MM.1S (cell line): ENCODE measurements at regions not wholly inside any gene's neighbourhood (a gene's known extent, or its start where the extent isn't known, plus 50 kb on each side); places are given as distances from the start of the nearest gene placed in this dataset.

ENCODE experiments used
- EZH2 ChIP-seq: fragments of 300-600 bp; sonication (generic); optimal IDR thresholded peaks from 2 replicates; pipeline ENCODE3; 2017; ENCODE audit warnings: low read depth, mild to moderate bottlenecking, antibody characterized with exemption, low read length, mixed read lengths
- EZH2phosphoT487 ChIP-seq: fragments of 300-600 bp; sonication (generic); IDR thresholded peaks from 2 replicates; pipeline ENCODE4 v1.6.1; 2018; ENCODE audit warnings: antibody characterized with exemption, low read length
- TF ChIP-seq, protein P1 (sequence below): fragments of 300-600 bp; sonication (generic); IDR thresholded peaks from 2 replicates; pipeline ENCODE4 v1.5.1; 2016; ENCODE audit warnings: antibody characterized with exemption, low read length, mixed read lengths

GRCh38 chr3:10655105-10655504, 149.7 kb upstream of the ATP2B2 start:
- TF ChIP-seq, protein P1, sequence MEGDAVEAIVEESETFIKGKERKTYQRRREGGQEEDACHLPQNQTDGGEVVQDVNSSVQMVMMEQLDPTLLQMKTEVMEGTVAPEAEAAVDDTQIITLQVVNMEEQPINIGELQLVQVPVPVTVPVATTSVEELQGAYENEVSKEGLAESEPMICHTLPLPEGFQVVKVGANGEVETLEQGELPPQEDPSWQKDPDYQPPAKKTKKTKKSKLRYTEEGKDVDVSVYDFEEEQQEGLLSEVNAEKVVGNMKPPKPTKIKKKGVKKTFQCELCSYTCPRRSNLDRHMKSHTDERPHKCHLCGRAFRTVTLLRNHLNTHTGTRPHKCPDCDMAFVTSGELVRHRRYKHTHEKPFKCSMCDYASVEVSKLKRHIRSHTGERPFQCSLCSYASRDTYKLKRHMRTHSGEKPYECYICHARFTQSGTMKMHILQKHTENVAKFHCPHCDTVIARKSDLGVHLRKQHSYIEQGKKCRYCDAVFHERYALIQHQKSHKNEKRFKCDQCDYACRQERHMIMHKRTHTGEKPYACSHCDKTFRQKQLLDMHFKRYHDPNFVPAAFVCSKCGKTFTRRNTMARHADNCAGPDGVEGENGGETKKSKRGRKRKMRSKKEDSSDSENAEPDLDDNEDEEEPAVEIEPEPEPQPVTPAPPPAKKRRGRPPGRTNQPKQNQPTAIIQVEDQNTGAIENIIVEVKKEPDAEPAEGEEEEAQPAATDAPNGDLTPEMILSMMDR = no peak
- TF ChIP-seq EZH2phosphoT487 = no peak
- TF ChIP-seq EZH2 = no peak
